ENCODE measurements at regions not wholly inside any gene's neighbourhood (a gene's known extent, or its start where the extent isn't known, plus 50 kb on each side); places are given as distances from the start of the nearest gene placed in this dataset.
"Not testable (repeated sequence)": the region's sequence is repeated elsewhere in the genome, so short reads cannot be mapped to it uniquely, and the experiment has no call there.

DNA sequence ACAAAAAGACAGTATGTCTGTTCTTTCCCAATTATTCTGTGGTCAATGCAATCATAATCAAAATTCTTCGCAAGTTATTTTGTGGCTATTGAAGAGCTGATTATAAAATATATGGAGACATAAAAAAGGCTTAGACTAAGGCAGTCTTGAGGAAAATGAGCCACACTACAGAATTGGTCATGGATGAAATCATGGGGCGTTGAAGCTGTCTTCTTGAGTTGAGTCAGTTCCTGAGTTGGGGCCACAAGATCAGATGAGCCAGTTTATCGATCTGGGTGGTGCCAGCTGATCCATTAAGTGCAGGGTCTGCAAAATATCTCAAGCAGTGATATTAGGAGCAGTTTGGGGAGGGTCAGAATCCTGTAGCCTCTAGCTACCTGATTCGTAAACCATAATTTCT is 96.9 kb upstream of the NUTM2F start:
- H3K4me1 Mint-ChIP-seq (ENCODE audit: unreplicated experiment); DNase-seq (ENCODE audit: low spot score); H3K27ac Mint-ChIP-seq (ENCODE audit: unreplicated experiment); H3K4me3 Mint-ChIP-seq (ENCODE audit: unreplicated experiment); H3K9me3 Mint-ChIP-seq (ENCODE audit: unreplicated experiment); H3K36me3 Mint-ChIP-seq (ENCODE audit: low read depth, unreplicated experiment); H3K27me3 Mint-ChIP-seq (ENCODE audit: unreplicated experiment): not testable (repeated sequence)

DNA sequence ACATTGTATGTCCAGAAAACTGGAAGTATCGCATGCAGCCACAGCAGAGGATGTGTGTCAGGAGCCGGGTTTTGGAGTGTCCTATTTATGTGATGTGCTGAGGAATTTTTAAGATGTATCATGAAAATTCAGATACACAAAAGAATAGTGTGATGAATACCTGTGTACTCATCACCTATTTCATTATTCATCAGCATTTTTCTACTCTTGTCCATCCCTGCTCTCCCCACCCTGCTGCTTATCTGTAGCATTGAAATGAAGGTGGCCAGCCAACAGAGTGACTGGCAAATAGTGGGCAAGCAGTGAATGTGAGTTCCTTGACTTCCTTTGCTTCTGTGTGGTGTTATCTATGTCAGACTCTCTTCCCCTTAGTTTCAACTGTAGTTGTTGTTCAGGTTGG is 108.7 kb upstream of the NUTM2F start:
- H3K27ac Mint-ChIP-seq (ENCODE audit: unreplicated experiment); H3K4me1 Mint-ChIP-seq (ENCODE audit: unreplicated experiment); H3K36me3 Mint-ChIP-seq (ENCODE audit: low read depth, unreplicated experiment); DNase-seq (ENCODE audit: low spot score); H3K4me3 Mint-ChIP-seq (ENCODE audit: unreplicated experiment); H3K27me3 Mint-ChIP-seq (ENCODE audit: unreplicated experiment); H3K9me3 Mint-ChIP-seq (ENCODE audit: unreplicated experiment): not testable (repeated sequence)

DNA sequence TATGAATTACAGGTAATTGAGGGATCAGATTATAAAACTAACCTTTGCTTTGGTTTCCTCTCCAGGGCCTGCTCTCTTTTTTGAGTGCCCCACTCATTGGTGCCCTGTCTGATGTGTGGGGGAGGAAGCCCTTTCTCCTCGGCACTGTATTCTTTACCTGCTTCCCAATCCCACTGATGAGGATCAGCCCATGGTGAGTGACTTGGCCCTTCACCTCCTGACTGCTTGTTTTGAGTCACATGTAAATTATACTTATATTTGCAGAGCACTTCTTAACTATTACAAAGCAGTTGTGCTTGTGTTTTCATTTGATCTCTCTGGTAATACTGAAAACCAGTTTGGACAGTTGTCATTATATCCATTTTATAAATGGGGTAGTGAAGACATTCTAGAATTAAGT is 109.9 kb upstream of the NUTM2F start:
- DNase-seq (ENCODE audit: low spot score); H3K27me3 Mint-ChIP-seq (ENCODE audit: unreplicated experiment); H3K27ac Mint-ChIP-seq (ENCODE audit: unreplicated experiment); H3K4me3 Mint-ChIP-seq (ENCODE audit: unreplicated experiment); H3K4me1 Mint-ChIP-seq (ENCODE audit: unreplicated experiment); H3K36me3 Mint-ChIP-seq (ENCODE audit: low read depth, unreplicated experiment); H3K9me3 Mint-ChIP-seq (ENCODE audit: unreplicated experiment): not testable (repeated sequence)

DNA sequence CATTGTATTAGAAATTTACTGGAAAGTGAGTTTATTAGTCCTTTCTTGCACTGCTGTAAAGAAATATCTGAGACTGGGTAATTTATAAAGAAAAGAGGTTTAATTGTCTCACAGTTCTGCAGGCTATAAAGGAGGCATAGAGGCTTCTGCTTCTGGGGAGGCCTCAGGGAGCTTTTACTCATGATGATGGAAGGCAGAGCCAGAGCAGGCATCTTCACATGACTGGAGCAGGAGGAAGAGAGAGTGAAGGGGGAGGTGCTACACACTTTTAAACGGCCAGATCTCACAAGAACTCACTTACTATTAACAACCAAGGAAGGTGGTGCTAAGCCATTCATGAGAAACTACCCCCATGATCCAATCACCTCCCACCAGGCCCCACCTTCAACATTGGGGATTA is 112.7 kb upstream of the NUTM2F start:
- not testable (repeated sequence) for H3K36me3 Mint-ChIP-seq (ENCODE audit: low read depth, unreplicated experiment); H3K27me3 Mint-ChIP-seq (ENCODE audit: unreplicated experiment); DNase-seq (ENCODE audit: low spot score); H3K27ac Mint-ChIP-seq (ENCODE audit: unreplicated experiment); H3K4me3 Mint-ChIP-seq (ENCODE audit: unreplicated experiment); H3K4me1 Mint-ChIP-seq (ENCODE audit: unreplicated experiment); H3K9me3 Mint-ChIP-seq (ENCODE audit: unreplicated experiment)

DNA sequence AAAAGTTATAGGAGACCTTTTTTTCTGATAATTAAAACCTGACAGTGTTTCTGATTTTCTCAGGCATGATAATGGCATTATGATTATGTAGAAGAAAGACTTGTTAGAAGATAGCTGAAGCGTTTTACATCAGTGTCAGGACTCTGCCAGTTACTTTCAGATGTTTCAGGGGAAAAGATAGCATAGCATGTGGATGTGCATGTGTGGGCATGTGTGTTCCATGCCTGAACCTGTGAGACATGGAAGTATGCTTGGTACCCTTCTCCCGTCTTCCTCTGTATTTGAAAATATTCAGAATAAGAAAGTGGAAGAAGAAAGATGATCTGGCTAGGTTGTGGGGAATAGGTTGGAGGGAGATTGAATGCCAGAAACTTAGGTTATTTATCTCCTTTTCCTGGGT is 113.1 kb upstream of the PCAT7 start:
- no peak overlapping the region for H3K4me3 Mint-ChIP-seq (ENCODE audit: unreplicated experiment)
- no peak overlapping the region for H3K27ac Mint-ChIP-seq (ENCODE audit: unreplicated experiment)
- no peak for DNase-seq (ENCODE audit: low spot score)
- H3K4me1 Mint-ChIP-seq (ENCODE audit: unreplicated experiment) = peaks cover 3% of the 10 kb centered on the region
- TF ChIP-seq, protein P1, sequence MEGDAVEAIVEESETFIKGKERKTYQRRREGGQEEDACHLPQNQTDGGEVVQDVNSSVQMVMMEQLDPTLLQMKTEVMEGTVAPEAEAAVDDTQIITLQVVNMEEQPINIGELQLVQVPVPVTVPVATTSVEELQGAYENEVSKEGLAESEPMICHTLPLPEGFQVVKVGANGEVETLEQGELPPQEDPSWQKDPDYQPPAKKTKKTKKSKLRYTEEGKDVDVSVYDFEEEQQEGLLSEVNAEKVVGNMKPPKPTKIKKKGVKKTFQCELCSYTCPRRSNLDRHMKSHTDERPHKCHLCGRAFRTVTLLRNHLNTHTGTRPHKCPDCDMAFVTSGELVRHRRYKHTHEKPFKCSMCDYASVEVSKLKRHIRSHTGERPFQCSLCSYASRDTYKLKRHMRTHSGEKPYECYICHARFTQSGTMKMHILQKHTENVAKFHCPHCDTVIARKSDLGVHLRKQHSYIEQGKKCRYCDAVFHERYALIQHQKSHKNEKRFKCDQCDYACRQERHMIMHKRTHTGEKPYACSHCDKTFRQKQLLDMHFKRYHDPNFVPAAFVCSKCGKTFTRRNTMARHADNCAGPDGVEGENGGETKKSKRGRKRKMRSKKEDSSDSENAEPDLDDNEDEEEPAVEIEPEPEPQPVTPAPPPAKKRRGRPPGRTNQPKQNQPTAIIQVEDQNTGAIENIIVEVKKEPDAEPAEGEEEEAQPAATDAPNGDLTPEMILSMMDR (IDR thresholded peaks at IDR 0.05; ENCODE audit: unreplicated experiment) = no peak
- H3K36me3 Mint-ChIP-seq (ENCODE audit: low read depth, unreplicated experiment) = peaks cover 4% of the 10 kb centered on the region
- no peaks in the 10 kb centered on the region for H3K27me3 Mint-ChIP-seq (ENCODE audit: unreplicated experiment)
- no peaks in the 10 kb centered on the region for H3K9me3 Mint-ChIP-seq (ENCODE audit: unreplicated experiment)

DNA sequence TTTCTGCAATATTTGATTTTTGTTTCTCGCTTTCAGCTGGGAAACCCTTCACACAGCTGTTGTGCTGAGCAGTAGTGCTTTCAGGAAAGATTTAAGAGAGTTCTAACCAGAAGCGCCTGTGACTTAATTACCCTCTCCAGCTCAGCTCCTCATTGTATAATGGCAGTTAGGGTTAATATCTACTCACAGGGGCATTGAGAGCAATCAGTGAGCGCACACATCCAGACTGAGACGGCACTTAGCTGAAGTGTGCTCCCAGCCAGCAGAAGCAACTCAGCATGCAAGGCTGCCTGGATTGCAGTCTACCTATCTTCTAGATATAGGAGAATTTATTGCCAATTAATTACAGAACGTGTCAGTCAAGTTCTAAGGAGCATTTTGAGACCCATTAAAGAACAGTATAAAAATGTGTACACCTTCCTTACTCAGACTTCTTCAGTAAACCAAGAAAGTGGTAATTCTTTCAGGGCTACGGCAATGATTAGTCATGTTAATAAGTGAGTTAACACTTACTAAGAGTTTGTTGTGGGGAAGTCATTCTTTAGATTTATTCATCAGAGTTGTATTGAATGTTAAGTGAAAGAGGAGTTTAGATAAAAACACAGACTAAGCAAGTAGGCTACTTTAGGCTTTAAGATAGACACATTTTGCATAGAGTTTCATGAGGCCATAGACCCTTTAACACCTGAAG is 111.7 kb upstream of the PCAT7 start:
- H3K9me3 Mint-ChIP-seq (ENCODE audit: unreplicated experiment) = no peaks in the 10 kb centered on the region

DNA sequence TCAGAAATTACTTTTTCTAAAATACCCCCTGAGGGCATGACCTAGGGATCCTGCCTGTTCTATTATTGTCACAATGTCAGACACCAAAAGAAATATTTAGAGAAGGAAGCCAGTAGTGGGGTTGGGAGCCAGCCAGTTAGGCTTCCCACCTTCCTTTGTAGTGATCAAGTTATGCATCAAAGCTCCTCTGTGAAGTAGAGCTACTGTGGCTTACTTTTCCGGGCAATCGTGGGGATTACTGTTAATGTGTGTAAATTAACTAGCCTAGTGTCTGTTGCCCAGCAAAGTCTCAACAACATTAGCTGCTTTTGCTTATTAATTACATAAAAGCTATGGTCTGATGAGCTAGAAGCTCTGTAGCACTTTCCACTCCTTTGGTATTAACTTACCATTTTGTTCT is 109.0 kb upstream of the PCAT7 start:
- Mint-ChIP-seq H3K27me3 (ENCODE audit: unreplicated experiment) (no peaks in the 10 kb centered on the region), H3K4me1 (ENCODE audit: unreplicated experiment) (peaks cover 3% of the 10 kb centered on the region), H3K27ac (ENCODE audit: unreplicated experiment) (no peak overlapping the region), H3K4me3 (ENCODE audit: unreplicated experiment) (no peak overlapping the region), H3K9me3 (ENCODE audit: unreplicated experiment) (no peaks in the 10 kb centered on the region), H3K36me3 (ENCODE audit: low read depth, unreplicated experiment) (peaks cover 4% of the 10 kb centered on the region)
- no peak for DNase-seq (ENCODE audit: low spot score)
- TF ChIP-seq, protein P1 (IDR thresholded peaks at IDR 0.05; ENCODE audit: unreplicated experiment) = no peak

More for the DNA sequence above, 111.7 kb upstream of the PCAT7 start:
- TF ChIP-seq, protein P1 (IDR thresholded peaks at IDR 0.05; ENCODE audit: unreplicated experiment) = no peak
- peaks cover 4% of the 10 kb centered on the region for H3K36me3 Mint-ChIP-seq (ENCODE audit: low read depth, unreplicated experiment)
- H3K27ac Mint-ChIP-seq (ENCODE audit: unreplicated experiment) = no peak overlapping the region
- peaks cover 3% of the 10 kb centered on the region for H3K4me1 Mint-ChIP-seq (ENCODE audit: unreplicated experiment)
- DNase-seq (ENCODE audit: low spot score) = no peak
- H3K27me3 Mint-ChIP-seq (ENCODE audit: unreplicated experiment) = no peaks in the 10 kb centered on the region
- H3K4me3 Mint-ChIP-seq (ENCODE audit: unreplicated experiment) = no peak overlapping the region
